Left ventricle myocardium inferior (tissue), 1 donor: ENCODE measurements at regions not wholly inside any gene's neighbourhood (a gene's known extent, or its start where the extent isn't known, plus 50 kb on each side); places are given as distances from the start of the nearest gene placed in this dataset.

Source experiments
- DNase-seq: peaks from one replicate; pipeline ENCODE4 v3.0.0-alpha.2; 2020
- H3K27ac ChIP-seq: fragments of 200-600 bp; replicated peaks from 2 replicates; pipeline ENCODE4 v1.8.0; 2021
- H3K27me3 ChIP-seq: fragments of 200-600 bp; 2 replicates; pipeline ENCODE4 v1.8.0; 2021; ENCODE audit warnings: low read depth
- H3K36me3 ChIP-seq: fragments of 200-600 bp; 2 replicates; pipeline ENCODE4 v1.8.0; 2021
- H3K4me1 ChIP-seq: fragments of 200-600 bp; 2 replicates; pipeline ENCODE4 v1.8.0; 2021
- H3K4me3 ChIP-seq: fragments of 200-600 bp; 2 replicates; pipeline ENCODE4 v1.8.0; 2021; ENCODE audit warnings: mild to moderate bottlenecking, moderate library complexity
- H3K9me3 ChIP-seq: fragments of 200-600 bp; replicated peaks from 2 replicates; pipeline ENCODE4 v1.8.0; 2021
- CTCF ChIP-seq: fragments of 200-600 bp; IDR thresholded peaks from 2 replicates; pipeline ENCODE4 v1.8.0; 2021; ENCODE audit warnings: antibody characterized with exemption, mild to moderate bottlenecking, borderline replicate concordance
- intact Hi-C: fragments of 100-400 bp; cut with micrococcal nuclease; formaldehyde crosslinking; loops from one replicate; pipeline ENCODE4 v1.11.0; 2022
- donor health status: DM: no; HTN: yes; CAD: no; lungs with severe emphysema.

- intact Hi-C loops: no loop called here
- no peak for TF ChIP-seq CTCF
- H3K27ac ChIP-seq: no peak overlapping the region
- H3K4me3 ChIP-seq: no peak overlapping the region
- no peaks in the 10 kb centered on the region for H3K36me3 ChIP-seq
- peaks cover 4% of the 10 kb centered on the region for H3K9me3 ChIP-seq
- H3K4me1 ChIP-seq: no peaks in the 10 kb centered on the region
- DNase-seq: no peak
- no peaks in the 10 kb centered on the region for H3K27me3 ChIP-seq
Measured at GRCh38 chr3:19668163-19668562, 265.9 kb downstream of the EFHB start.

GRCh38 chr3:19662486-19662885, 271.5 kb downstream of the EFHB start:
- no peaks in the 10 kb centered on the region for H3K36me3 ChIP-seq
- no peak overlapping the region for H3K4me3 ChIP-seq
- intact Hi-C loops: no loop called here
- no peaks in the 10 kb centered on the region for H3K4me1 ChIP-seq
- H3K27ac ChIP-seq: no peak overlapping the region
- TF ChIP-seq CTCF: no peak
- peaks cover 9% of the 10 kb centered on the region for H3K9me3 ChIP-seq
- DNase-seq: no peak
- no peaks in the 10 kb centered on the region for H3K27me3 ChIP-seq

GRCh38 chr3:19652336-19652735, 281.7 kb downstream of the EFHB start:
- H3K9me3 ChIP-seq: peaks cover 64% of the 10 kb centered on the region
- no peak for TF ChIP-seq CTCF
- no peak for DNase-seq
- no peak overlapping the region for H3K4me3 ChIP-seq
- no peaks in the 10 kb centered on the region for H3K4me1 ChIP-seq
- H3K27ac ChIP-seq: no peak overlapping the region
- H3K36me3 ChIP-seq: no peaks in the 10 kb centered on the region
- no peaks in the 10 kb centered on the region for H3K27me3 ChIP-seq
- intact Hi-C loops: no loop called here

GRCh38 chr3:19645093-19645492, 288.9 kb downstream of the EFHB start:
- no peaks in the 10 kb centered on the region for H3K27me3 ChIP-seq
- DNase-seq: no peak
- H3K9me3 ChIP-seq: peaks cover 11% of the 10 kb centered on the region
- H3K36me3 ChIP-seq: no peaks in the 10 kb centered on the region
- H3K4me3 ChIP-seq: no peak overlapping the region
- intact Hi-C loops: no loop called here
- TF ChIP-seq CTCF: no peak
- H3K27ac ChIP-seq: no peak overlapping the region
- H3K4me1 ChIP-seq: no peaks in the 10 kb centered on the region

GRCh38 chr3:19644405-19644804, 289.6 kb downstream of the EFHB start:
- no peak for DNase-seq
- Histone ChIP-seq H3K9me3 (peaks cover 16% of the 10 kb centered on the region), H3K27me3 (no peaks in the 10 kb centered on the region), H3K4me1 (no peaks in the 10 kb centered on the region), H3K4me3 (no peak overlapping the region), H3K27ac (no peak overlapping the region), H3K36me3 (no peaks in the 10 kb centered on the region)
- no peak for TF ChIP-seq CTCF
- intact Hi-C loops: no loop called here

GRCh38 chr3:19641408-19641807, 292.6 kb downstream of the EFHB start:
- DNase-seq: no peak
- TF ChIP-seq CTCF: no peak
- Histone ChIP-seq H3K36me3 (no peaks in the 10 kb centered on the region), H3K4me1 (no peaks in the 10 kb centered on the region), H3K9me3 (peaks cover 29% of the 10 kb centered on the region), H3K27ac (no peak overlapping the region), H3K4me3 (no peak overlapping the region), H3K27me3 (no peaks in the 10 kb centered on the region)
- intact Hi-C loops: no loop called here
